ENCODE measurements at regions not wholly inside any gene's neighbourhood (a gene's known extent, or its start where the extent isn't known, plus 50 kb on each side); places are given as distances from the start of the nearest gene placed in this dataset.

- TF ChIP-seq POLR2AphosphoS5 (IDR thresholded peaks at IDR 0.05) (no peak), CTCF (IDR thresholded peaks at IDR 0.05) (no peak)
Measured at GRCh38 chr6:4482461-4482860, 293.7 kb upstream of the CDYL start.
